A673 (cell line): ENCODE measurements at regions not wholly inside any gene's neighbourhood (a gene's known extent, or its start where the extent isn't known, plus 50 kb on each side); places are given as distances from the start of the nearest gene placed in this dataset.

Experiments
- BruUV-seq: library from RNA; stranded (reverse); fragments of 400-500 nt; replicated peaks from 2 replicates; lab custom pipeline; 2021; lab: Mats Ljungman, UMichigan
- CTCF ChIA-PET: fragments of 300-600 bp; sonication (Branson Sonifier 250); formaldehyde crosslinking; loops from one replicate; lab custom pipeline; 2022; ENCODE audit warnings: antibody characterized with exemption; lab: Charles Lee
- POLR2A ChIA-PET: fragments of 300-600 bp; sonication (Branson Sonifier 250); formaldehyde crosslinking; loops from one replicate; lab custom pipeline; 2022; ENCODE audit warnings: antibody characterized with exemption; ENCODE audit not compliant: low non-redundant PET; lab: Charles Lee
- DNase-seq: peaks from one replicate; pipeline ENCODE4 v3.0.0-alpha.2; 2015; ENCODE audit warnings: low spot score
- H3K27ac ChIP-seq: fragments of 200-600 bp; sonication (generic); 2 replicates; pipeline ENCODE4 v1.5.1; 2016; ENCODE audit warnings: mixed run types, low read depth, mild to moderate bottlenecking, mixed read lengths, antibody characterized with exemption, low read length; ENCODE audit not compliant: poor library complexity, severe bottlenecking
- H3K27me3 ChIP-seq: fragments of 200-600 bp; sonication (generic); replicated peaks from 2 replicates; pipeline ENCODE4 v1.6.1; 2017; ENCODE audit warnings: mixed run types, low read depth, mild to moderate bottlenecking, mixed read lengths, antibody characterized with exemption, low read length; ENCODE audit not compliant: insufficient read depth, poor library complexity
- H3K36me3 ChIP-seq: fragments of 200-600 bp; sonication (generic); 2 replicates; pipeline ENCODE4 v1.6.1; 2016; ENCODE audit warnings: mixed run types, mild to moderate bottlenecking, mixed read lengths, antibody characterized with exemption, low read length; ENCODE audit not compliant: insufficient read depth, poor library complexity, severe bottlenecking
- H3K4me1 ChIP-seq: fragments of 200-600 bp; sonication (generic); 2 replicates; pipeline ENCODE4 v1.6.1; 2017; ENCODE audit warnings: mixed run types, mild to moderate bottlenecking, mixed read lengths, antibody characterized with exemption, low read length; ENCODE audit not compliant: insufficient read depth, poor library complexity, severe bottlenecking
- H3K4me3 ChIP-seq: fragments of 200-600 bp; sonication (generic); 2 replicates; pipeline ENCODE4 v1.5.1; 2016; ENCODE audit warnings: low read depth, mixed run types, mild to moderate bottlenecking, mixed read lengths, low read length; ENCODE audit not compliant: poor library complexity, severe bottlenecking
- H3K9me3 ChIP-seq: fragments of 200-600 bp; sonication (generic); 2 replicates; pipeline ENCODE4 v1.6.1; 2016; ENCODE audit warnings: mixed run types, low read depth, mild to moderate bottlenecking, mixed read lengths, antibody characterized with exemption, low read length; ENCODE audit not compliant: poor library complexity, severe bottlenecking
- CTCF ChIP-seq: fragments of 300-800, 200-600 bp; sonication (generic); conservative IDR thresholded peaks from 2 replicates; pipeline ENCODE4 v1.5.1; 2017; ENCODE audit warnings: low read depth, mild to moderate bottlenecking, antibody characterized with exemption, low read length, moderate library complexity, mixed read lengths
- EZH2 ChIP-seq: fragments of 200-600 bp; sonication (generic); IDR thresholded peaks from 2 replicates; pipeline ENCODE4 v1.6.1; 2017; ENCODE audit warnings: borderline replicate concordance, low read depth, mild to moderate bottlenecking, mixed read lengths, antibody characterized with exemption, low read length; ENCODE audit not compliant: poor library complexity, severe bottlenecking
- intact Hi-C: fragments of 100-400 bp; cut with micrococcal nuclease; formaldehyde crosslinking; loops from one replicate; pipeline ENCODE4 v1.10.0; 2022; ENCODE audit not compliant: unreplicated experiment

DNA sequence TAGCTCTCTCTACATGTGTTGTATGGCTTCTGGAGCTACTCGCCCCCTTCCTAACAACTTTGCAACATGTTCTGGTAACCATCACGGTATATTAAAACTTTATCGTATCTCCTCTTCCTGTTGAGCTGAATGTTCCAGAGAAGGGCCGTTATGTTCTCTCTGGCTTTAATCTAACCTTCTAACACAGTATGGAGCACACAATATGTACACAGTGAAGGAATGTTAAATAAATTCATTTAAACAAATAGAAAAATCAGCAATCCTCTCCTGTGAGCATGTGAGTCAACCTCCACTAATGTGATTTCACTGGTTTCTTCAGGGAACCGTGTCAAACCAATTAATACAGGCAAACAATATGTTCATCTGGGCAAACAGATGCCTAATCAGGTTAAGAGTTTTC lies 319.5 kb upstream of the OR4E1 start:
- TF ChIP-seq CTCF (no peak), EZH2 (no peak)
- no peak for DNase-seq
- intact Hi-C loops, result no loop called here
- Histone ChIP-seq H3K9me3 (no peaks in the 10 kb centered on the region), H3K4me3 (no peak overlapping the region), H3K27me3 (no peaks in the 10 kb centered on the region), H3K27ac (no peak overlapping the region), H3K36me3 (no peaks in the 10 kb centered on the region), H3K4me1 (no peaks in the 10 kb centered on the region)
- BruUV-seq, result no TSS peak
- ChIA-PET POLR2A (no interaction called here), CTCF (interaction anchor here (1.0 kb wide), 1 partner anchor 15 kb away, joined by 3 read pairs; no protein-coding TSS in a partner anchor)

GRCh38 chr14:21991130-21991529 lies 317.5 kb upstream of the OR4E1 start:
- no peaks in the 10 kb centered on the region for H3K27me3 ChIP-seq
- no peaks in the 10 kb centered on the region for H3K4me1 ChIP-seq
- H3K27ac ChIP-seq, result no peak overlapping the region
- no peaks in the 10 kb centered on the region for H3K36me3 ChIP-seq
- ChIA-PET CTCF (interaction anchor here (1.8 kb wide), 1 partner anchor 13 kb away, joined by 9 read pairs; no protein-coding TSS in a partner anchor), POLR2A (interaction anchor here (0.6 kb wide), 1 partner anchor 138 kb away, joined by 3 read pairs; no protein-coding TSS in a partner anchor)
- H3K4me3 ChIP-seq, result no peak overlapping the region
- intact Hi-C loops, result no loop called here
- no peak for DNase-seq
- no TSS peak for BruUV-seq
- H3K9me3 ChIP-seq, result no peaks in the 10 kb centered on the region
- TF ChIP-seq CTCF (no peak), EZH2 (no peak)

- peak; percentile 36 for DNase-seq
- no TSS peak for BruUV-seq
- no peaks in the 10 kb centered on the region for H3K4me1 ChIP-seq
- intact Hi-C loops, result no loop called here
- no peak overlapping the region for H3K27ac ChIP-seq
- no peak overlapping the region for H3K4me3 ChIP-seq
- no peak for TF ChIP-seq EZH2
- peak; percentile 59 for TF ChIP-seq CTCF
- H3K36me3 ChIP-seq, result no peaks in the 10 kb centered on the region
- no peaks in the 10 kb centered on the region for H3K9me3 ChIP-seq
- POLR2A ChIA-PET, result no interaction called here
- H3K27me3 ChIP-seq, result no peaks in the 10 kb centered on the region
- CTCF ChIA-PET, result interaction anchor here (0.9 to 1.8 kb wide), 2 partner anchors 12 kb away, joined by 3 to 9 read pairs; no protein-coding TSS in a partner anchor
Measured at GRCh38 chr14:21990116-21990515, 316.5 kb upstream of the OR4E1 start.
